Fibroblast of the aortic adventitia (primary cell): ENCODE measurements at regions not wholly inside any gene's neighbourhood (a gene's known extent, or its start where the extent isn't known, plus 50 kb on each side); places are given as distances from the start of the nearest gene placed in this dataset.

Source experiments
- DNase-seq: peaks from one replicate; pipeline ENCODE4 v3.0.0-alpha.2; 2010; ENCODE audit warnings: low read depth
- H3K4me3 ChIP-seq: 2 replicates; pipeline ENCODE4 v1.5.1; 2011; ENCODE audit warnings: low read depth, mild to moderate bottlenecking, control low read depth, low read length, moderate library complexity
- CTCF ChIP-seq: IDR thresholded peaks from 2 replicates; pipeline ENCODE4 v1.5.1; 2011; ENCODE audit warnings: mild to moderate bottlenecking, low read length, control low read depth, inconsistent platforms; ENCODE audit not compliant: insufficient read depth

- H3K4me3 ChIP-seq, result no peak overlapping the region
- no peak for TF ChIP-seq CTCF
- no peak for DNase-seq
These were observed 230.2 kb downstream of the ZNF516 start for GRCh38 chr18:76264876-76265250.

- DNase-seq, result no peak
- TF ChIP-seq CTCF, result no peak
- no peak overlapping the region for H3K4me3 ChIP-seq
These were observed 230.7 kb downstream of the ZNF516 start for GRCh38 chr18:76264198-76264875.

- DNase-seq, result no peak
- H3K4me3 ChIP-seq, result no peak overlapping the region
- TF ChIP-seq CTCF, result no peak
These were observed 231.7 kb downstream of the ZNF516 start for GRCh38 chr18:76263046-76264005.

- TF ChIP-seq CTCF, result no peak
- no peak for DNase-seq
- no peak overlapping the region for H3K4me3 ChIP-seq
These were observed 234.0 kb downstream of the ZNF516 start for GRCh38 chr18:76260941-76261472.

GRCh38 chr18:76259711-76260110, 235.3 kb downstream of the ZNF516 start:
- no peak for TF ChIP-seq CTCF
- DNase-seq, result no peak
- no peak overlapping the region for H3K4me3 ChIP-seq

- no peak overlapping the region for H3K4me3 ChIP-seq
- TF ChIP-seq CTCF, result no peak
- no peak for DNase-seq
These were observed 235.9 kb downstream of the ZNF516 start for GRCh38 chr18:76259096-76259495.
